AG08395 (cell line): ENCODE measurements at regions not wholly inside any gene's neighbourhood (a gene's known extent, or its start where the extent isn't known, plus 50 kb on each side); places are given as distances from the start of the nearest gene placed in this dataset.

ENCODE experiments used
- DNase-seq: peaks from one replicate; pipeline ENCODE4 v3.0.0; 2012; ENCODE audit warnings: mixed read lengths, low spot score

DNA sequence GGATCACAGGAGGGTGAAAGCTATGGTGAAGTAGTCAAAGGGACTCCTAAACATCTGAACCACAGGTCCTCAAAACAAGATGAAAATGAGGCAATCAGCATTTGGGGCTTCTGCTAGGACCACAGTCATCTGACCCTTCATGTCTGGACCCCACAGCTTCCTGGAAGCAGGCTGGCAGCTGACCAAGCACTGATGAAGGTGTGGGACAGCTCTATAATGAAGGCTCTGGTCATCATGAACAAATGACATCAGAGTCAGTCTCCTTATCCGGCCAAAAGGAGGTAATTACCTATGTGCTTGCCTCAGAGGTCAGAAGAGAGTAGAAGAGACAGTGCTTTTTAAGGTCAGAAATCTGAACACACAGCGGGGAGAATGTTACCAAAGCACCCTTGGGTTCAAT is 101.2 kb upstream of the GNAO1 start:
- no peak for DNase-seq

DNA sequence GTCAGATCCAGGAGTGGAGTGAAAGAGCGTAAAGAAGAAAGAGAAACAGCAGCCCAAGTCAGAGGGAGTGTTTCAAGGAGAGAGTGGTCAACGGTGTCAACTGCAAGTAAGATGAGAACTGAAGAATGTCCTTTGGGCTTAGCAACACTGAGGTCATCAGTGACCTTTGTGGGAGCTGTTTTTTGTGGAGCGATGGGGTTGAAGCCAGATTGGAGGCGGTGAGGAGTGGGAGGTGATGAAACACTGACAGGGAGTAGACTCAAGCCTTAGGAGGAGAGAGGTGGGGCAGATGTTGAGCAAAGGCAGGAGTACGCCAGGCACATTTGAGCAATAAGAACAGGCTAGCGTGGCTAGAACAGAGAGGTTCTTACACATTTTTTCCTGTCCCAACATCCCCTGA is 103.7 kb upstream of the GNAO1 start:
- DNase-seq = no peak

DNA sequence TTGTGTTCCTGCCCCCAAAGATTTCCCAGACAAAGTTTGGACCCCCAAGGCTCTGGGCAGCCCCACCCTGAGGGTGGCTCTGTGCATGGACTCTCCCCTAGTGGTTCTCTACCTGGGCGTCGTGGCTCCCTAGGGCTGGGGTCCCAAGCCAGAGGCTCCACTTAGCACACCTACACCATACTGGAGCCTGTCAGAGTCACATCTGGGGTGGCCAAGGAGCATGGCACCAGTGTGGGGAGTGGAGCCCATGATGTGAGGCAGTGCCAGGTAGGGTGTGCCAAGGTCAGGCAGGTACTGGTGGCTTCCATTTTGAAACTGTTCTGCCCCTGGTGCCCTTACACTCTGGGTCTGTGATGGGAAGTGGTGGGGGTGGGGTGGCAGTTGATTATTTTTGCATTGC is 109.9 kb upstream of the GNAO1 start:
- no peak for DNase-seq

DNA sequence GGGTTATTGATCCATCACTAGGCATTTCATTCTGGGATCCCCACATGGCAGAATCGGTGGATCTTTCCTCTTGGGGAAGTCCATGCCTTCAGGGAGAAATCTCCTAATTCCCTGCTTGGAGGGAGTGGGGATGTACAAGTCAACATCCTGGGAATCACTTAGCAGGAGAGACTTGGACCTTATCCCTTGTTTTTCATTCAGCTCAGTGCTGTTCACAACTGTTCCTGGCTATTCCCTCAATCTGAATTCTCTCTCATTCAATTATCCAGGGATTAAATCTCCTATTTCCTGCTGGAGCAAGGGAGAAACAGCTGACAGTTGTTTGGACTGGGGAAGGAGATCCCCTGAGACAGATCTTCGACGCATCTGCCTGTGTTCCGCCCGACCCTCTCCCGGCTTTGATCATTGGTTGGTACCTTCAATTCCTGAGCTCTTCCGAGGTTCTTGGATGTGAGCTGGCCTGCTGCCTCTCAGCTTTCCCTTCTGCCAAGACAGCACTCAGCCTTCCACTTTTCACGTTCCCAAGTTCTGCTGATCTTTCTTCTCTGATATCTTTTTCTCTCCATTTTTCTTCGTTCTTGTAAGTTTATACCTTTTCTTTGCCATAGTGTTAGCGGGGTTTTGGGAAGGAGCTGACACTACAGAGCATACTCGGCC is 115.4 kb upstream of the GNAO1 start:
- no peak for DNase-seq

DNA sequence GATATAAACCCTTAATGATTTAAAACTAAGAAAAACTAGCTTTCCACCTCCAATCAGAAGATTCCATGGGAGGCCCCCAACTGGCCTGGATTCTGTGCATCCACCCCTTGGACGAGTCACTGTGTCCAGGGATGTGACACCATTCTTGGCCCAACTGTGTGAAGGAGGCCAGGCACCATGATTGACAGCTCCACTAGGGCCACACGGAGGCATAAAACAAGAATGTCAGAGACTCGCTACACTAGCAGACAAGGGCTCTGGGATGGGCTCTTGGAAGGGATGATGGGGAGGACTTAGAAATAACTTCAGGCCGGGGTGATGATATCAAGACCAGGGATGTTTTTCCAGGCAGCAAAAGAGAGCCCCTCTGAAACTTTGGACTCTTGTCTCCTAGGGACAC is 117.8 kb upstream of the GNAO1 start:
- DNase-seq = no peak

DNA sequence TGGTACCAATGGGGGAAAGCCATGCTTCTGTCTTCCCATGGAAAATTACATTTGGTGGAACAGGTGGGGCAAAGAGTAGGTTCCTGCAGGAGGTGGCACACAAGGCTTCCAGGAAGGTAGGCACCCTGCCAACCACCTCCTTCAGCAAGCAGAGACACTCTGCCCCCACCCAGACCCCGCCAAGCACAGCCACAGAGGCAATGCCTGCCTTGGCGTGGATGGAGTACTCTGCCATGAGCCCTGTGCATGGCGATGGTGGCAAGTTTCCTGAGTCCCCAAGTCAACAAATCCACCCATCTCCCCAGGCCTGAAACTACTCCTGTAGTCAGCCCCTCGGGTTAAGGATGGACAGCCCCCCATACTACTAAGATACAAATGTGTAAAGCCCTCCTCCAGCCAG is 119.2 kb upstream of the GNAO1 start:
- DNase-seq = no peak

DNA sequence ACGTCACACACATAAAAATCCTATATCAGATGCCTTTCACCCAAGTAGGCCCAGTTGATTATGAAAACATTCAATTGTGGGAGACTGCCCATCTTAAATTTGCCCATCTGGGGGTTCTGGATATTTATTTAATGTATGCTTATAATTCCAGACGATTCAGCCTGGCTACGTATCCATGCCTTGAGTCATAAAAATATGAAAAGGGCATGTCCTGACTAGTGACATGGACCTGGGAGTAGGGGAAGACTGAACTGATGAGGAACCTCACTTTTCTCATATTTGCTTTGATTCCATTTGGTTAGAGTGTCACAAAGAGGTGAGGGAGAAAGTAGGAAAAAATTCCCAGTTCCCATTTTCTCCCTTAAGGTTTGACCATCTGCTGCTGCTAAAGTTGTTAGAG is 122.5 kb upstream of the GNAO1 start:
- DNase-seq = no peak

DNA sequence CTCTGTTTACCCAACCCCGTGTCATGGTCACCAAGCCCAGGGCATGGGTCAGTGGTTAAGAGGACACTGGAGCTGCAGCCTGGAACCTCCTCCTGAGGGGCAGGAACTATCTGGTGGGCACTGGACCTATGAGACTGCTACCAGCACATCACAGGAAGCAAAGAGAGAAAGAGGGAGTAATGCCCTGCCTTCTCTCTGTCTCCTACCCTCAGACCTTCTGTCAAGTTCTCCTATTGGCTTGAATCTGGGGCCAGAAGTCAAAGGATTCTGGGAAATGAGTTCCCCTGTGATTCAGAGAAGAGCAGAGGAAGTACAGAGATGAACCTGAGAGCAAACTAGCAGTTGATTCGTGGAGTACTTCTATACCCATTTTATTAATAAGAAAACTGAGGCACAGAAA is 123.0 kb upstream of the GNAO1 start:
- DNase-seq = no peak

DNA sequence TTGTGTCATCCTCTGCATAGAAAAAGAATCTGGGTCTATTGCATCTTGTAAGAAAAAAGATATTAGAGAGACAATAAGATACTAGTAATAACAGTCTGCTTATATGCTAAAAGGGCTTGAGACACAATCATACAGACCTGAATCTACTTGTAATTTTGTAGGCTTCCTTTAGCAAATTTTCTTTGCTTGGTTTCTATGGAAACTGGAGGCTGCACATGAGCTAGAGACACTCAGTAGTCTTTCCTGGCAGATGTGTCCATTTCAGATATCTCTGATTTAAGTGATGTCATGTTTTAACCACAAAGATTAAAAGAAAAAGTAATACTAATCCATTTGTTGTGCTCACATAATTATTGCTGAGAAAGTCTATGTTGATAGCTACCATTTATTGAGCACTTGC is 123.9 kb upstream of the GNAO1 start:
- DNase-seq = no peak

DNA sequence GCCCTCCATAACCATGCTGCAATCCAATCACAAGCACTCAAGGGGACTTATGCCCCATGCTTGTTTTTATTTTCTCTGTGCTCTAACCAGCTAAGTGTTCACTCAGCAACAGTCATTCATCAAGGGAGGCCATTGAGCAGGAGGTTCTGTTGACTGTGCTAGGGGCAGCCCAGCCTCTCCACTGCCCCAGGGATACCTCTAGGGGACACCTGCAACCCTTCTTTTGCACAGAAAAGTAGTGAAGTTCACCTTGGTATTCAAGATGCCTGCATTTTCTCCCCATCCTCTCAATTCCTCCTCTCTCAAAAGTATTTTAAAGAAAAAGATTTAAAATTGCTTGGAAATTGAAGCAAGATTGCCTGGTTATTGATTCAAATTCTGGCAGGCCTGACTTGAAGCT is 124.7 kb upstream of the GNAO1 start:
- DNase-seq = no peak

DNA sequence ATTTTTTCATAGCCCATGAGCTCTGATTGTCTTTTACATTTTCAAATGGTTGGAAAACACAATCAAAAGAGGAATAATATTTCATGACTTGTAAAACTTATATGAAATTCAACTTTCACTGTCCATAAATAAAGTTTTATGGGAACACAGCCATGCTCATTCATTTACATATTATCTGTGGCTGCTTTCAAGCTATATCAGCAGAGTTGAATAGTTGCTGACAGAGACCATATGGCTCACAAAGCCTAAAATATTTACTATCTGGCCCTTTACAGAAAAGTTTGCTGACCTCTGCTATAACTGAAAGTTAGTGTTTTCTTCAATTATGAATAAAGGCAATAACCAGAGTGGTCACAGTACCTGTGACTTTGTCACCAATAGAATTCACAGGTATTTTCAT is 128.2 kb upstream of the GNAO1 start:
- no peak for DNase-seq

DNA sequence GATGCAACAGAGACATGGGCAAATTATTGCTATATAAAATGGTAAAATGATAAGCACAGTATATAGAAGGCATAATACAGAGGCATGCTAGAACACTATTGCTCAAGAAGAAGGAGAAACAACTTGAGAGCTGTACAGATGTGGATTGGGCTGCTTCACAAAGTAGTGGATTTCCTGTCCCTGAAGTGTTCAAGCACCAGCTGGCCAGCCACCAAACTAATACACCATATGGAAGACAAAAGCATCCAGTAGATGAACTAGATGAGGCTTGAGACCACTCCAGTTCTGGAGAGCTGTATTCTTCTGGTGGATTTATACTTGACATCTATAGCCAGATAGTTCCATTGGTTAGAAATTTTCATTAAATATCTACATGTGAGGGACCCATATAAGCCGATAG is 134.1 kb upstream of the GNAO1 start:
- DNase-seq = no peak

DNA sequence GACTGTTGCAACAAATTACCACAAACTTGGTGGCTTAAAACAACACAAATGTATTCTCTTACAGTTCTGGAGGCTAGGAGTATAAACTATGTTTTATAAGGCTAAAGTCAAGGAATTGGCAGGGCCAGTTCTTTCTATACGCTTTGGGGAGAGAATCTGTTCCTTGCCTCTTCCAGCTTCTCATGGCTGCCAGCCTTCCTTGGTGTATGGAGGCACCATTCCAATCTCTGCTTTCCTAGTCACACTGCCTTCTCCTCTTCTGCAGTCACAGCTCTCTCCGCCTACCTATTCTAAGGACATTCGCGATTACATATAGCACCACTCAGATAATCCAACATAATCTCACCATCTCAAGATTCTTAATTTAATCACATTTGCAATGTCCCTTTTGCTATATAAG is 140.4 kb upstream of the GNAO1 start:
- no peak for DNase-seq

DNA sequence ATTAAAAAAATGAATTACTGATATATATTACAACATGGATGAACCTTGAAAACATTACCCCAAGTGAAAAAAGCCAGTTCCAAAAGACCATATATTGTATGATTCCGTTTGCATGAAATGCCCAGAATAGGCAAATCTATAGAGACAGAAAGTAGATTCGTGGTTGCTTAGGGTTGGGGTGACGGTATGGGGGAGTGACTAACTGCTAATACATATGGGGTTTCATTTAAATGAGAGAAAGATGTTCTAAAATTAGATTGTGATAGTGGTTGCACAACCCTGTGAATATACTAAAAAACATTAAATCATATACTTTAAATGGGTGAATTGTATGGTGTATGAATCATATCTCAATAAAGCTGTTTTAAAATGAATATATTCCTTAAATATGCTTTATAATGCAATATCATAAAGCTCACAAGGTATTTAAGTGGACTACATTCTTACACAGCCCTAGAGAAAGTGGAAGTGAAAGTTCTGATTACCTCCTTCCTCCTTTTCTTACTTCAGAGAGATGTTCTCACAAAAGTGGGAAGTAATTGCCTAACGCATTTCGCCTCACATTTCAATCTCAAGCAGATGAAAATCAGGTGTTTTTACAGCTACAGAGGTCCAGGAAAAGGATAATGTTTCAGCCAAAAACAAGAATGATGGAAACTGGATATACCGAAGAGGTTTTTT is 142.7 kb upstream of the GNAO1 start:
- DNase-seq = no peak

DNA sequence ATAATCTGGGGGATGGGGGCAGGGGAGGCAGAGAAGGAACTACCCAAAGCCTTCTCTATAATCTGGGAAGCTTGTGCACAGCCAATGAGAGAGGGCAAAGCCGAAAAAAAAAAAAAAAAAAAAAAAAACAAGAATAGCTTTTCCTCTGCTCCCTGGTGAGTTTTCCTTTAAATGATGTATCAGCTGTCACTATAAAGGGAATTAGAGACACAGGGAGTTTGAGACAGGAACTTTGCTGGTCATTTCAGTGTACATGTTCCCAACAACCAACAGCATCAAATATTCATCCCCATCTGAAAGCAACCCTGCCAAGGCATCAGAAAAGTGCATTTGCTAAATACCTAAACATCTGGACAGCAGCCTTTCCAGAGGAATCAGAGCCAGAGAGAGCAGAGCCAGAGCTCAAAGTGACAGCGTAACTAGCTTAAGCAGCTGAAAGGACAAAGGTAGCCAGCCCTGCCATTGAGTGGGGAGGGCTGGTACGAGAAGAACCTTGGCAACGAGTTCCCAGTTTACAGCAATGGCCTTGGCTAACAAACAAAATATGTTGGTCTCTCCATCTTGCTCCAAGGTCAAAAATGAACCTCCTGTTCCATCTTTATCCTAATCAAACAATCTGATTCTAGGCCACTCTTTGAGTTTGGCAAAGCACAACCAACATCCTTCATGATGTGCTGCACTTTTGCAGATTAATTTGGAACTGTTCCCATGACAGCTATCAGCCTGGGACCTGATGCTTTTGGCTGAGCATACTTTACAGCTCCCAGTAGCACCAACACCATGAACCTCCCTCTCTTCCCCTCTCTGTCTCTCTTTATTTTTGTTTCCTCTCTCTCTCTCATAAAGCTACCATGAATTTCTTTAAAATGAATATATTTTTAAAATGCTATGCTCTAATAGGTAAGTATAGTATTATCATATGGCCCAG is 143.7 kb upstream of the GNAO1 start:
- DNase-seq = no peak

DNA sequence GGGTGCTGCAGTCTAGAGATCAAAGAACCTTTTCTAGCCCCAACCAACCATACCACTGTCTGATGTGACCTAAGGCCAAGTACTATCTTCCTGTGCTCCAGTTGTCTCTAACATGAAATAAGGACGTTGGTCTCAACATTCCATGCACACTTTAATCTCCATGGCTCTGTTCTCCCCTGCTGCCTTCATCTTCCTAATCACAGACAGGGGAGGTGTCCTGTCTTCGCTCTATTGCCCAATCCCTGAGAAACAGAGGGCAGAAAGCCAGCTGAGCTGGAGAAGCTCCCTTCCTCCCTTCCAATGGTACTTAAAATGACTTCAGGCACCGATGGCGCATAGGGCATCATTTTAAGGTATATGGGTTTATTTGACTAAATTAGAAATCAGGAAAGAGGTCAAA is 148.9 kb upstream of the GNAO1 start:
- no peak for DNase-seq

DNA sequence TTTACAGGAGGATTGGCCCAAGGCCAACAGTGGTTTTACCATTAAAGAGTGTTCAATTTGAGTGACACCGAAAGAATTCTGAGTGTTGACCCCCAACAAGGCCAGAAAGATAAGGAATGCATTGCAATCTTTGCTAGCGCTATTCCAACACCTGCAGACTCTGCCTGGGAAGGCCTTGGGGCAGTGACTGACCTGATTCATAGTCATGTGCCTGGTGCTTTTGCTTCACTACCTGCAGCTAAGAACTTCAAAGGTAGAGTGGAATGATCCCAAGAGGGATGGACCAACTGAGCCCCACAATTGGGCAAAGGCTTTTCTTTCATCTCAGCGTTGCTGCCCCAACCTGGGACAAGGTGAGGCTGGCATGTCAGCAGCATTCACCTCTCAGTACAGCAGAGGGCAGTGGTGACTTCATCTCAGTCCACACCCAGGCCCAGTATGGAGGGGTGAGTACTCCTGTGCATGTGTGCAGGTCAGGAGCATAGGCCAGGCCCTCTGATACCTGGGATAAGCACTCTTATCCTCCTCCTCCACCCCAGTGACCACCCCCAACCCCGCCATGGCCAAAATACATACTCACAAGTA is 149.6 kb upstream of the GNAO1 start:
- DNase-seq = no peak

DNA sequence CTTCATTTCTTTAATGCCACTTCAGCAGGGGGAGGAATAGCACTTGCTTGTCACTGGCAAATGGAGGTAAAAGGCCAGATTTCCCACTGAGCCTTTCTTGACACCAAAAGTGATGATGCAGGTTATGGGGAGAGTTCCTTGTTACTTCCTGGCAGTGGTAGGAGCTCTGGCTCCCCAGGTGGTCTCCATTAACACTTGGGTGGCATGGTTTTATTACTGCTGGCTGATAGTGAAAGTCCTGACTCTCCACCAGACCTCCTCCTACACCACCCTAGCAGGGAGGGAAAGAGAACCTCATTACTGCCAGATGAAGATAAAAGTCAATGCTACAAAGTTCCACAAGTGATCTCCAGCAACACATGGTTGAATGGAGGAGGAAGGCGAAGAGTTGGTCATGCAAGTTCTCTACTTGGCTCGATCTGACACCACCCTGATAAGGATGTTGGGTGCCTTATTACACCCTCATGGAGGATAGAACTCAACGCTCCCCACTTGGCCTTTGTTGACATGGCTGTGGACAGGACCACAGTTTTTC is 152.7 kb upstream of the GNAO1 start:
- no peak for DNase-seq

DNA sequence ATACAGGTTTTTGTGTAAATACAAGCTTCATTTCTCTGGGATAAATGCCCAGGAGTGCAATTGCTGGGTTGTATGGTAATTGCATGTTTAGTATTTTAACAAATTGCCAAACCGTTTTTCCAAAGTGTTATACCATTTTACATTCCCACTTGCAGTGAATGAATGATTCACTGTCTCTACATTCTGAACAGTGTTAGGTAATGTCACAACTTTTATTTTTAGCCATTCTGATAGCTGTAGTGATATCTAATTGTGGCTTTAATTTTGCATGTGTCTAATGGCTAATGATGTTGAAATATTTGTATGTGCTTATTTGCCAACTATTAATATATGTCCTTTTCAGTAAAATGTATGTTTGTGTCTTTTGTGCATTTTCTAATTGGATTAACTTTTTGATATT is 156.9 kb upstream of the CES5A start:
- no peak for DNase-seq

DNA sequence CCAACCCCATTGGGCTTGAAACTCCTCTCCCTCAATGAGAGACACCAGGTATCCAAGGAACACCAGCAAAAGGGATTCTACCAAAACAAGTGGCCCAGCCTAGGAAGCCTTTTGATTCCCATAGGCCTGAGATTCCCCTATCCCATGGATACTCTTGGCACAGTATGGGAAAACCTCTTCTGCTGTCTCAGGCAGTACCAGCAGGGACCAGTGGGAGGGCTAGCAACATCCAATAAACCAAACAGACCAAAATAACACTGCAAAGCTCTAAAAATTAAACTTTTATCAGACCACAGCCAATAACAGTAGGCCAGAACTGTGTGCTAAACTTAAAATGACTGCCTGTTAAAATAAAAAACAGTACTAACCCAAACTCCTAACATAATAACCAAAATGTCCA is 153.9 kb upstream of the CES5A start:
- no peak for DNase-seq

DNA sequence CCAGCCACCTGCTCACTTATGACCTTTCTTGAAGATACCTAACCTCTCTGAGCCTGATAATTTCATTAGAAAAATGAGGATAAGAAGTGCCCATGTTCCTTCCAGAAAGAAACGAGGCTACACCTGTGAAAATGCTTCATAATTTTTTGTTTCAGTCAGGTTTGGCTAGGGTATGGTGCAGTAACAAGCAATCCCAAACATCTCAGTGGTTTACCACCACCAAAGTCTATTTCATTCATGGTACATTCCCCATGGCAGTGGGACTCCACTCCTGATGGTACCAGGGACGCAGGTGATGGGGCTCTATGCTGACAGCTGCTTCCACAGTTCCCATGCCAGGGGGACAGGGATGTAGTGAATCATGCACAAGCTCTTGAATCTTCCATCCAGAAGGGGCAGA is 147.6 kb upstream of the CES5A start:
- DNase-seq = no peak

DNA sequence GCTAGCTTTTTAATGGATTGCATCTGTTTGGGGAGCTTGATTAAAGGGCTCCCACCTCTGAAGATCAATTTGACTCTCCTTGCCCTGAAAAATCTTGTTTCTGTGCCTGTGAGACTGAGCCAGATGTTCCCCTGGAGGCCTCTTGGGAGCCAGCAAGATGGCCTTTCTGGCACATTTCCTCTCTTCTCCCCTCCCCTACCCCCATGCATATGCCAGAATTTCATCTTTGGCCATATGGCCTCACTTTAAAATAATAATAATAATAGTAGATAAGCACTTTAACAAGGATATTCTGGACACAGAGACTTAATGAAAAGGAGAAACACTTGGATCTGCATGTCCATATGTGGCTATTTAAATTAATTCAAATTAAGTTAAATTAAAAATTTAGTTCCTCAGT is 144.1 kb upstream of the CES5A start:
- no peak for DNase-seq
